Transverse colon (tissue), 4 donors: ENCODE measurements at regions not wholly inside any gene's neighbourhood (a gene's known extent, or its start where the extent isn't known, plus 50 kb on each side); places are given as distances from the start of the nearest gene placed in this dataset.

Experiments used
- DNase-seq: peaks from one replicate; pipeline ENCODE4 v3.0.0-alpha.2; 2019
- H3K27ac ChIP-seq, 4 donors: fragments of 200-600 bp; sonication (generic); 2 replicates each; pipeline ENCODE4 v1.5.1; 2016 to 2018; ENCODE audit warnings: inconsistent platforms in 4 of 4
- H3K27me3 ChIP-seq: fragments of 200-600 bp; sonication (generic); 2 replicates; pipeline ENCODE4 v1.5.1; 2017; ENCODE audit warnings: inconsistent platforms
- H3K36me3 ChIP-seq, 4 donors: fragments of 200-600 bp; sonication (generic); 2 replicates each; pipeline ENCODE4 v1.5.1; 2017 to 2019; ENCODE audit warnings: inconsistent platforms in 4 of 4
- H3K4me1 ChIP-seq, 4 donors: fragments of 200-600 bp; sonication (generic); 2 replicates each; pipeline ENCODE4 v1.5.1; 2017 to 2020; ENCODE audit warnings: inconsistent platforms in 4 of 4
- H3K4me3 ChIP-seq, 4 donors: fragments of 200-600 bp; sonication (generic); 1 replicate in 1 of 4; 2 replicates in 3 of 4; pipeline versions ENCODE4 v1.5.1 to v1.6.1; 2017 to 2019; ENCODE audit warnings: inconsistent platforms in 4 of 4
- H3K9me3 ChIP-seq, 2 donors: fragments of 200-600 bp; sonication (generic); 2 replicates each; pipeline ENCODE4 v1.5.1; 2017 to 2019; ENCODE audit warnings: inconsistent platforms in 2 of 2
- CTCF ChIP-seq, 5 experiments: fragments of 200-600 bp in 3 of 5; fragments of 450-650 bp in 2 of 5; sonication (generic) in 3 of 5; IDR thresholded peaks; 1 replicate in 2 of 5; 2 replicates in 3 of 5; pipeline ENCODE4 v1.5.1; 2016 to 2017; ENCODE audit warnings: antibody characterized with exemption in 5 of 5, inconsistent platforms in 3 of 5, mild to moderate bottlenecking in 2 of 5, moderate library complexity in 1 of 5
- EP300 ChIP-seq: sonication (generic); formaldehyde crosslinking; IDR thresholded peaks from one replicate; pipeline ENCODE4 v1.6.1; 2017; ENCODE audit warnings: antibody characterized with exemption, low read depth
- POLR2A ChIP-seq: fragments of 450-650 bp; IDR thresholded peaks from one replicate; pipeline ENCODE4 v1.6.1; 2016; ENCODE audit warnings: antibody characterized with exemption, mild to moderate bottlenecking, moderate library complexity
- POLR2AphosphoS5 ChIP-seq, 3 donors: sonication (generic); formaldehyde crosslinking; IDR thresholded peaks; one replicate each; pipeline ENCODE4 v1.6.1; 2016; ENCODE audit warnings: antibody characterized with exemption in 3 of 3
- WGBS, 2 donors: methylation state at CpG; one replicate each; pipeline ENCODE4 v1.1.5; 2018; ENCODE audit warnings: low coverage in 1 of 2; 5-methylcytosine and 5-hydroxymethylcytosine counted together
- in situ Hi-C, 4 donors: fragments of 200-750 bp; cut with MboI; loops; one replicate each; pipeline versions ENCODE4 v1.15.0 to v1.15.1; 2017; ENCODE audit warnings: low sequenced_read_pairs in 3 of 4, low pct_ligation_motif_present in 1 of 4, low pct_unique_long_range_greater_than_20kb in 1 of 4
- intact Hi-C: fragments of 100-400 bp; cut with DNase I; formaldehyde crosslinking; loops from one replicate; pipeline ENCODE4 v1.15.1; 2023; ENCODE audit warnings: low total_unique reads

GRCh38 chr14:26128931-26129671 is 468.7 kb downstream of the NOVA1 start:
- Histone ChIP-seq H3K4me1 (no peaks in the 10 kb centered on the region), H3K36me3 (no peaks in the 10 kb centered on the region), H3K9me3 (no peaks in the 10 kb centered on the region), H3K4me3 (no peak overlapping the region), H3K27ac (no peak overlapping the region), H3K27me3 (no peaks in the 10 kb centered on the region)
- WGBS, 2 donors = 31 to 53% methylated on average over 4 of the region's 4 CpGs
- no peak for DNase-seq
- in situ Hi-C loops = no loop called here
- no peak for TF ChIP-seq POLR2A
- no peak for TF ChIP-seq POLR2AphosphoS5 (IDR thresholded peaks at IDR 0.05)
- intact Hi-C loops = no loop called here

- no peak for TF ChIP-seq POLR2A
- TF ChIP-seq CTCF (IDR thresholded peaks at IDR 0.05) = no peak
- no peak for TF ChIP-seq POLR2AphosphoS5 (IDR thresholded peaks at IDR 0.05)
- no peak for TF ChIP-seq EP300
- no peaks in the 10 kb centered on the region for H3K9me3 ChIP-seq
- no peak overlapping the region for H3K27ac ChIP-seq
- in situ Hi-C loops = no loop called here
- intact Hi-C loops = no loop called here
- no peak for DNase-seq
- no peaks in the 10 kb centered on the region for H3K27me3 ChIP-seq
- 27 to 42% methylated on average over 2 of the region's 2 CpGs for WGBS, 2 donors
- H3K4me3 ChIP-seq = no peak overlapping the region
- H3K4me1 ChIP-seq = no peaks in the 10 kb centered on the region
- H3K36me3 ChIP-seq = no peaks in the 10 kb centered on the region
These were observed 472.9 kb downstream of the NOVA1 start for GRCh38 chr14:26124896-26125438.

- no peaks in the 10 kb centered on the region for H3K4me1 ChIP-seq
- H3K36me3 ChIP-seq = no peaks in the 10 kb centered on the region
- in situ Hi-C loops = no loop called here
- WGBS, 2 donors = 78 to 100% methylated on average over 2 of the region's 2 CpGs
- H3K9me3 ChIP-seq = no peaks in the 10 kb centered on the region
- no peak overlapping the region for H3K27ac ChIP-seq
- DNase-seq = no peak
- TF ChIP-seq POLR2A = no peak
- no peak for TF ChIP-seq CTCF (IDR thresholded peaks at IDR 0.05)
- no peak for TF ChIP-seq POLR2AphosphoS5 (IDR thresholded peaks at IDR 0.05)
- TF ChIP-seq EP300 = no peak
- intact Hi-C loops = no loop called here
- H3K27me3 ChIP-seq = no peaks in the 10 kb centered on the region
- H3K4me3 ChIP-seq = no peak overlapping the region
These were observed 474.4 kb downstream of the NOVA1 start for GRCh38 chr14:26123459-26123858.

GRCh38 chr14:26121181-26121580 is 476.7 kb downstream of the NOVA1 start:
- H3K4me3 ChIP-seq = no peak overlapping the region
- in situ Hi-C loops (no loop called here), intact Hi-C loops (no loop called here)
- no peaks in the 10 kb centered on the region for H3K36me3 ChIP-seq
- 73 to 76% methylated on average over 3 of the region's 3 CpGs for WGBS, 2 donors
- H3K27ac ChIP-seq = no peak overlapping the region
- no peaks in the 10 kb centered on the region for H3K27me3 ChIP-seq
- DNase-seq = no peak
- TF ChIP-seq POLR2AphosphoS5 (IDR thresholded peaks at IDR 0.05) = no peak
- TF ChIP-seq CTCF (IDR thresholded peaks at IDR 0.05) = no peak
- no peak for TF ChIP-seq EP300
- TF ChIP-seq POLR2A = no peak
- no peaks in the 10 kb centered on the region for H3K4me1 ChIP-seq
- no peaks in the 10 kb centered on the region for H3K9me3 ChIP-seq
